ENCODE measurements at regions not wholly inside any gene's neighbourhood (a gene's known extent, or its start where the extent isn't known, plus 50 kb on each side); places are given as distances from the start of the nearest gene placed in this dataset.

DNA sequence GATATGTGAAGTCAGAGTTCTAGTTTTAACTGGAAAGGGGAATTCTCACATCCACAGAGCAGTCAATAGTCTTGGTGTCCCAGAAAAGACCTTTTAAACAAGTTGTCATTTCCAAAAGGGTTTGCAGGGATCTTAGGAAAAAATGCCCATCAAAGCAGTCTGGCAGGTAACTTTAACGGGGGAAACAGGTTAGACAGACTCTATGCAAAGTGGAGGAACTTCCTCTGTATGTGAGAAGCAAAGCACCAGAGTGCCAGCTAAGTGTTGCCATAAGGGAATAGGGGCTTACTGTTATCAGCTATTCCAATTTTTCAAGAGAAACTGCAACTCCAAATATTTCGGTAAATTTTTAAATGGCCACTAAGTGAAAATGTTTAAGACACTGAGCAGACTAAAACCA lies 307.9 kb upstream of the MDFIC2 start:
- no peak for TF ChIP-seq HNF4A (conservative IDR thresholded peaks at IDR 0.05)
- TF ChIP-seq GABPA (IDR thresholded peaks at IDR 0.05 in 1 of 2, conservative IDR thresholded peaks at IDR 0.05 in 1 of 2) = no peak
- TF ChIP-seq, protein P1, sequence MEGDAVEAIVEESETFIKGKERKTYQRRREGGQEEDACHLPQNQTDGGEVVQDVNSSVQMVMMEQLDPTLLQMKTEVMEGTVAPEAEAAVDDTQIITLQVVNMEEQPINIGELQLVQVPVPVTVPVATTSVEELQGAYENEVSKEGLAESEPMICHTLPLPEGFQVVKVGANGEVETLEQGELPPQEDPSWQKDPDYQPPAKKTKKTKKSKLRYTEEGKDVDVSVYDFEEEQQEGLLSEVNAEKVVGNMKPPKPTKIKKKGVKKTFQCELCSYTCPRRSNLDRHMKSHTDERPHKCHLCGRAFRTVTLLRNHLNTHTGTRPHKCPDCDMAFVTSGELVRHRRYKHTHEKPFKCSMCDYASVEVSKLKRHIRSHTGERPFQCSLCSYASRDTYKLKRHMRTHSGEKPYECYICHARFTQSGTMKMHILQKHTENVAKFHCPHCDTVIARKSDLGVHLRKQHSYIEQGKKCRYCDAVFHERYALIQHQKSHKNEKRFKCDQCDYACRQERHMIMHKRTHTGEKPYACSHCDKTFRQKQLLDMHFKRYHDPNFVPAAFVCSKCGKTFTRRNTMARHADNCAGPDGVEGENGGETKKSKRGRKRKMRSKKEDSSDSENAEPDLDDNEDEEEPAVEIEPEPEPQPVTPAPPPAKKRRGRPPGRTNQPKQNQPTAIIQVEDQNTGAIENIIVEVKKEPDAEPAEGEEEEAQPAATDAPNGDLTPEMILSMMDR (IDR thresholded peaks at IDR 0.05; ENCODE audit: low read depth, low read length, missing input control) = no peak
- no peak for TF ChIP-seq RAD21 (IDR thresholded peaks at IDR 0.05)
- no peak for TF ChIP-seq YY1 (IDR thresholded peaks at IDR 0.05)
- TF ChIP-seq EGR1 (IDR thresholded peaks at IDR 0.05; ENCODE audit: low read depth in 2 of 2) = no peak
- TF ChIP-seq JUND (IDR thresholded peaks at IDR 0.05) = no peak
- TF ChIP-seq, protein P2, sequence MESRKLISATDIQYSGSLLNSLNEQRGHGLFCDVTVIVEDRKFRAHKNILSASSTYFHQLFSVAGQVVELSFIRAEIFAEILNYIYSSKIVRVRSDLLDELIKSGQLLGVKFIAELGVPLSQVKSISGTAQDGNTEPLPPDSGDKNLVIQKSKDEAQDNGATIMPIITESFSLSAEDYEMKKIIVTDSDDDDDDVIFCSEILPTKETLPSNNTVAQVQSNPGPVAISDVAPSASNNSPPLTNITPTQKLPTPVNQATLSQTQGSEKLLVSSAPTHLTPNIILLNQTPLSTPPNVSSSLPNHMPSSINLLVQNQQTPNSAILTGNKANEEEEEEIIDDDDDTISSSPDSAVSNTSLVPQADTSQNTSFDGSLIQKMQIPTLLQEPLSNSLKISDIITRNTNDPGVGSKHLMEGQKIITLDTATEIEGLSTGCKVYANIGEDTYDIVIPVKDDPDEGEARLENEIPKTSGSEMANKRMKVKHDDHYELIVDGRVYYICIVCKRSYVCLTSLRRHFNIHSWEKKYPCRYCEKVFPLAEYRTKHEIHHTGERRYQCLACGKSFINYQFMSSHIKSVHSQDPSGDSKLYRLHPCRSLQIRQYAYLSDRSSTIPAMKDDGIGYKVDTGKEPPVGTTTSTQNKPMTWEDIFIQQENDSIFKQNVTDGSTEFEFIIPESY (IDR thresholded peaks at IDR 0.05) = no peak
- TF ChIP-seq, protein P3, sequence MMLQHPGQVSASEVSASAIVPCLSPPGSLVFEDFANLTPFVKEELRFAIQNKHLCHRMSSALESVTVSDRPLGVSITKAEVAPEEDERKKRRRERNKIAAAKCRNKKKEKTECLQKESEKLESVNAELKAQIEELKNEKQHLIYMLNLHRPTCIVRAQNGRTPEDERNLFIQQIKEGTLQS (IDR thresholded peaks at IDR 0.05) = no peak
- TF ChIP-seq, protein P4, sequence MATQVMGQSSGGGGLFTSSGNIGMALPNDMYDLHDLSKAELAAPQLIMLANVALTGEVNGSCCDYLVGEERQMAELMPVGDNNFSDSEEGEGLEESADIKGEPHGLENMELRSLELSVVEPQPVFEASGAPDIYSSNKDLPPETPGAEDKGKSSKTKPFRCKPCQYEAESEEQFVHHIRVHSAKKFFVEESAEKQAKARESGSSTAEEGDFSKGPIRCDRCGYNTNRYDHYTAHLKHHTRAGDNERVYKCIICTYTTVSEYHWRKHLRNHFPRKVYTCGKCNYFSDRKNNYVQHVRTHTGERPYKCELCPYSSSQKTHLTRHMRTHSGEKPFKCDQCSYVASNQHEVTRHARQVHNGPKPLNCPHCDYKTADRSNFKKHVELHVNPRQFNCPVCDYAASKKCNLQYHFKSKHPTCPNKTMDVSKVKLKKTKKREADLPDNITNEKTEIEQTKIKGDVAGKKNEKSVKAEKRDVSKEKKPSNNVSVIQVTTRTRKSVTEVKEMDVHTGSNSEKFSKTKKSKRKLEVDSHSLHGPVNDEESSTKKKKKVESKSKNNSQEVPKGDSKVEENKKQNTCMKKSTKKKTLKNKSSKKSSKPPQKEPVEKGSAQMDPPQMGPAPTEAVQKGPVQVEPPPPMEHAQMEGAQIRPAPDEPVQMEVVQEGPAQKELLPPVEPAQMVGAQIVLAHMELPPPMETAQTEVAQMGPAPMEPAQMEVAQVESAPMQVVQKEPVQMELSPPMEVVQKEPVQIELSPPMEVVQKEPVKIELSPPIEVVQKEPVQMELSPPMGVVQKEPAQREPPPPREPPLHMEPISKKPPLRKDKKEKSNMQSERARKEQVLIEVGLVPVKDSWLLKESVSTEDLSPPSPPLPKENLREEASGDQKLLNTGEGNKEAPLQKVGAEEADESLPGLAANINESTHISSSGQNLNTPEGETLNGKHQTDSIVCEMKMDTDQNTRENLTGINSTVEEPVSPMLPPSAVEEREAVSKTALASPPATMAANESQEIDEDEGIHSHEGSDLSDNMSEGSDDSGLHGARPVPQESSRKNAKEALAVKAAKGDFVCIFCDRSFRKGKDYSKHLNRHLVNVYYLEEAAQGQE (IDR thresholded peaks at IDR 0.05) = no peak
- TF ChIP-seq SP1 (IDR thresholded peaks at IDR 0.05) = no peak
- no peak for TF ChIP-seq NR2F2 (IDR thresholded peaks at IDR 0.05)
- TF ChIP-seq, protein P5, sequence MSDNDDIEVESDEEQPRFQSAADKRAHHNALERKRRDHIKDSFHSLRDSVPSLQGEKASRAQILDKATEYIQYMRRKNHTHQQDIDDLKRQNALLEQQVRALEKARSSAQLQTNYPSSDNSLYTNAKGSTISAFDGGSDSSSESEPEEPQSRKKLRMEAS (IDR thresholded peaks at IDR 0.05) = no peak
- no peak for TF ChIP-seq TAF1 (conservative IDR thresholded peaks at IDR 0.05)

Measured in liver (tissue), 3 donors.